Neural progenitor cell (in vitro differentiated cells): ENCODE measurements at regions not wholly inside any gene's neighbourhood (a gene's known extent, or its start where the extent isn't known, plus 50 kb on each side); places are given as distances from the start of the nearest gene placed in this dataset.

Experiments
- DNase-seq: peaks from one replicate; pipeline ENCODE4 v3.0.0-alpha.2; 2016; ENCODE audit warnings: low spot score
- H2AFZ ChIP-seq: fragments of 200-600 bp; sonication (generic); replicated peaks from 2 replicates; pipeline ENCODE4 v1.6.1; 2016; ENCODE audit warnings: antibody characterized with exemption
- H3F3A ChIP-seq: fragments of 200-600 bp; sonication (generic); 2 replicates; pipeline ENCODE4 v1.6.1; 2016; ENCODE audit warnings: antibody characterized with exemption, low read depth
- H3K27ac ChIP-seq: fragments of 200-600 bp; sonication (generic); 2 replicates; pipeline ENCODE4 v1.5.1; 2016; ENCODE audit warnings: mild to moderate bottlenecking
- H3K27me3 ChIP-seq: fragments of 200-600 bp; sonication (generic); 2 replicates; pipeline ENCODE4 v1.6.1; 2016; ENCODE audit warnings: mild to moderate bottlenecking, moderate library complexity
- H3K36me3 ChIP-seq: fragments of 200-600 bp; sonication (generic); 2 replicates; pipeline ENCODE4 v1.5.1; 2016
- H3K4me1 ChIP-seq: fragments of 200-600 bp; sonication (generic); 2 replicates; pipeline ENCODE4 v1.6.1; 2016; ENCODE audit warnings: mixed run types
- H3K4me2 ChIP-seq: fragments of 200-600 bp; sonication (generic); 2 replicates; pipeline ENCODE4 v1.6.1; 2016
- H3K4me3 ChIP-seq: fragments of 200-600 bp; sonication (generic); 2 replicates; pipeline ENCODE4 v1.5.1; 2016
- H3K79me2 ChIP-seq: fragments of 200-600 bp; sonication (generic); 2 replicates; pipeline ENCODE4 v1.6.1; 2016; ENCODE audit warnings: low read depth
- H3K9ac ChIP-seq: fragments of 200-600 bp; sonication (generic); 2 replicates; pipeline ENCODE4 v1.6.1; 2016
- H3K9me3 ChIP-seq: fragments of 200-600 bp; sonication (generic); 2 replicates; pipeline ENCODE4 v1.5.1; 2016; ENCODE audit warnings: low read depth
- H4K20me1 ChIP-seq: fragments of 200-600 bp; sonication (generic); 2 replicates; pipeline ENCODE4 v1.6.1; 2016; ENCODE audit warnings: low read depth
- H3K27ac Mint-ChIP-seq: 3 replicates; pipeline ENCODE4 v1.8.0; 2021; ENCODE audit warnings: mixed read lengths
- H3K27me3 Mint-ChIP-seq: 2 replicates; pipeline ENCODE4 v1.8.0; 2022; ENCODE audit warnings: low read depth, mild to moderate bottlenecking, inconsistent platforms, moderate library complexity, mixed read lengths; ENCODE audit not compliant: insufficient read depth
- H3K36me3 Mint-ChIP-seq: 3 replicates; pipeline ENCODE4 v1.8.0; 2021; ENCODE audit warnings: mixed read lengths
- H3K4me1 Mint-ChIP-seq: 3 replicates; pipeline ENCODE4 v1.8.0; 2021; ENCODE audit warnings: mixed read lengths
- H3K4me3 Mint-ChIP-seq: 3 replicates; pipeline ENCODE4 v1.8.0; 2021; ENCODE audit warnings: mild to moderate bottlenecking, moderate library complexity, mixed read lengths
- H3K9me3 Mint-ChIP-seq: 3 replicates; pipeline ENCODE4 v1.8.0; 2020; ENCODE audit warnings: mixed read lengths
- EZH2 ChIP-seq: fragments of 200-600 bp; sonication (generic); IDR thresholded peaks from 2 replicates; pipeline ENCODE4 v1.6.1; 2017; ENCODE audit warnings: antibody characterized with exemption, mild to moderate bottlenecking, moderate library complexity
- EZH2phosphoT487 ChIP-seq: fragments of 200-600 bp; sonication (generic); IDR thresholded peaks from 2 replicates; pipeline ENCODE4 v1.6.1; 2017; ENCODE audit warnings: antibody characterized with exemption
- TF ChIP-seq, protein P1 (sequence below): fragments of 200-600 bp; sonication (generic); IDR thresholded peaks from 2 replicates; pipeline ENCODE4 v1.5.1; 2017; ENCODE audit warnings: antibody characterized with exemption, mild to moderate bottlenecking

DNA sequence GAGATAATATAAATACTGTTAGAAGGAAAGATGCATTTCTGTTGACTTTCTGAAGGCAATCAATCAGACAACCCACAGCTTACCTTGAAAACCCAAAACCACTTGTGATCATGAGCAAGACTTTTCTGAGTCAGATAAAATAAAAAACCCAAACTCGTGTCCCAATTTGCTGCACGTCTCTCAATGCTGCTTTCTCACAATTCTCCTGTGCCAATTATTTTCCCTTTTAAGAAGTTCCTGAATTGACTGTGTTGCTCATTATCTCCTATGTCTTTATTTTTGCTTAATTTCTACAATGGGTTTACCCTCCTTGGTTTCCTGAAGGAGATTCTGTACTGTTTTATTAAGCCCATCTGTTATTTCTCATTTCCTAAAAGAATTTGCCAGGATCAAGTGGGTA, 1891.9 kb upstream of the PCDH10 start:
- no peak overlapping the region for H3K9ac ChIP-seq
- no peaks in the 10 kb centered on the region for H3K79me2 ChIP-seq
- no peaks in the 10 kb centered on the region for H3K4me1 ChIP-seq
- no peaks in the 10 kb centered on the region for H3F3A ChIP-seq
- no peaks in the 10 kb centered on the region for H3K9me3 ChIP-seq
- no peaks in the 10 kb centered on the region for H4K20me1 ChIP-seq
- H3K27ac Mint-ChIP-seq, result no peak overlapping the region
- H3K4me1 Mint-ChIP-seq, result no peaks in the 10 kb centered on the region
- no peak overlapping the region for H2AFZ ChIP-seq
- H3K4me3 ChIP-seq, result no peak overlapping the region
- DNase-seq, result no peak
- no peak for TF ChIP-seq EZH2
- TF ChIP-seq EZH2phosphoT487, result no peak
- TF ChIP-seq, protein P1, sequence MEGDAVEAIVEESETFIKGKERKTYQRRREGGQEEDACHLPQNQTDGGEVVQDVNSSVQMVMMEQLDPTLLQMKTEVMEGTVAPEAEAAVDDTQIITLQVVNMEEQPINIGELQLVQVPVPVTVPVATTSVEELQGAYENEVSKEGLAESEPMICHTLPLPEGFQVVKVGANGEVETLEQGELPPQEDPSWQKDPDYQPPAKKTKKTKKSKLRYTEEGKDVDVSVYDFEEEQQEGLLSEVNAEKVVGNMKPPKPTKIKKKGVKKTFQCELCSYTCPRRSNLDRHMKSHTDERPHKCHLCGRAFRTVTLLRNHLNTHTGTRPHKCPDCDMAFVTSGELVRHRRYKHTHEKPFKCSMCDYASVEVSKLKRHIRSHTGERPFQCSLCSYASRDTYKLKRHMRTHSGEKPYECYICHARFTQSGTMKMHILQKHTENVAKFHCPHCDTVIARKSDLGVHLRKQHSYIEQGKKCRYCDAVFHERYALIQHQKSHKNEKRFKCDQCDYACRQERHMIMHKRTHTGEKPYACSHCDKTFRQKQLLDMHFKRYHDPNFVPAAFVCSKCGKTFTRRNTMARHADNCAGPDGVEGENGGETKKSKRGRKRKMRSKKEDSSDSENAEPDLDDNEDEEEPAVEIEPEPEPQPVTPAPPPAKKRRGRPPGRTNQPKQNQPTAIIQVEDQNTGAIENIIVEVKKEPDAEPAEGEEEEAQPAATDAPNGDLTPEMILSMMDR, result no peak
- no peak overlapping the region for H3K27ac ChIP-seq
- no peak overlapping the region for H3K4me3 Mint-ChIP-seq
- no peaks in the 10 kb centered on the region for H3K27me3 Mint-ChIP-seq
- H3K27me3 ChIP-seq, result no peaks in the 10 kb centered on the region
- H3K9me3 Mint-ChIP-seq, result peaks cover 2% of the 10 kb centered on the region
- no peak overlapping the region for H3K4me2 ChIP-seq
- no peaks in the 10 kb centered on the region for H3K36me3 Mint-ChIP-seq
- H3K36me3 ChIP-seq, result no peaks in the 10 kb centered on the region

DNA sequence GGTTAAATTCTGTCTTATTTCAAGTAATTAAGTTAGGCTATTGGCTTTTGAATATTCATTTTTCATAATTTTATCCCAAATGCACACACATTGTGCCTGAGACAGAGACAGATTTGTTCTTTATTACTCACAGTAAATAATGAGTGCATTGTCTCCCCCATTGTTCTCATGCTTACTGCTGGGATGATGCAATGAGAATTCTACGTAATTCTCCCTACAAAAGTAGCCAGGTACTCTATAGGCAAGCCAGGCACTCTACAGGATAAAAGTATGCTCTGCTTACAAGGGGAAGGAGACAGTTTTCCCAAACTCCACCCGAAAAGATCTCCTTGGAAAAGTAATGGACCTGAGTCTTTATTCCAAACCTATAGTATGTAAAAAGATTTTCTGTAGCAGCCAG, 1890.7 kb upstream of the PCDH10 start:
- Mint-ChIP-seq H3K27me3 (no peaks in the 10 kb centered on the region), H3K27ac (no peak overlapping the region), H3K4me1 (no peaks in the 10 kb centered on the region), H3K9me3 (peaks cover 2% of the 10 kb centered on the region), H3K36me3 (no peaks in the 10 kb centered on the region), H3K4me3 (no peak overlapping the region)
- no peaks in the 10 kb centered on the region for H4K20me1 ChIP-seq
- peak; percentile 1 for DNase-seq
- H2AFZ ChIP-seq, result no peak overlapping the region
- no peaks in the 10 kb centered on the region for H3K4me1 ChIP-seq
- no peaks in the 10 kb centered on the region for H3F3A ChIP-seq
- H3K4me3 ChIP-seq, result no peak overlapping the region
- H3K27me3 ChIP-seq, result no peaks in the 10 kb centered on the region
- no peak overlapping the region for H3K9ac ChIP-seq
- H3K36me3 ChIP-seq, result no peaks in the 10 kb centered on the region
- no peak overlapping the region for H3K27ac ChIP-seq
- no peak for TF ChIP-seq EZH2phosphoT487
- no peak for TF ChIP-seq EZH2
- TF ChIP-seq, protein P1, result no peak
- no peaks in the 10 kb centered on the region for H3K79me2 ChIP-seq
- no peaks in the 10 kb centered on the region for H3K9me3 ChIP-seq
- H3K4me2 ChIP-seq, result no peak overlapping the region

DNA sequence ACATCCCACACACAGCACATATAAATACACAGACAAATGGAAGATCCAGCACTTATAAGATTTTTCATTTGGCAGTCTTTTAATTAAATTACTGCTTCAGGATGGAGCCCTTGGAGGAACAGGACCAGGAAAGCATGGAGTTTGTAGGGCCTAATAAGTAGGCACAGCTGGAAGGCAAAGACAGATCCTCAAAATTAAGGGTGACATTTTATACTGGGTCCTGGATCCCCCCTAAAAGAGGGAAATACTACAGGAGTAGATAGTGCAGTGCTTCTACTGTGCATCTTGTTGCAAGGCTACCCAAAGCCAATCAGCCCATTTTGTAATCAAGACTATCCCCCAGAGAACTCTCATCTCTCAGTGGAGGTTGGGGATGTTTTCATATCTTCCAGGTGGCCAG, 1860.7 kb upstream of the PCDH10 start:
- Histone ChIP-seq H3K79me2 (no peaks in the 10 kb centered on the region), H3K4me2 (no peak overlapping the region), H3K27ac (no peak overlapping the region), H3K4me3 (no peak overlapping the region), H3K36me3 (peaks cover 5% of the 10 kb centered on the region), H3K27me3 (no peaks in the 10 kb centered on the region), H3F3A (no peaks in the 10 kb centered on the region), H3K9me3 (peaks cover 19% of the 10 kb centered on the region), H4K20me1 (no peaks in the 10 kb centered on the region), H3K4me1 (no peaks in the 10 kb centered on the region), H2AFZ (no peak overlapping the region), H3K9ac (no peak overlapping the region)
- no peaks in the 10 kb centered on the region for H3K4me1 Mint-ChIP-seq
- DNase-seq, result no peak
- peaks cover 22% of the 10 kb centered on the region for H3K9me3 Mint-ChIP-seq
- H3K27ac Mint-ChIP-seq, result no peak overlapping the region
- TF ChIP-seq EZH2phosphoT487, result no peak
- TF ChIP-seq, protein P1, result no peak
- no peak for TF ChIP-seq EZH2
- H3K36me3 Mint-ChIP-seq, result no peaks in the 10 kb centered on the region
- H3K4me3 Mint-ChIP-seq, result no peak overlapping the region
- H3K27me3 Mint-ChIP-seq, result no peaks in the 10 kb centered on the region
